Renal cortical epithelial cell (primary cell): ENCODE measurements at regions not wholly inside any gene's neighbourhood (a gene's known extent, or its start where the extent isn't known, plus 50 kb on each side); places are given as distances from the start of the nearest gene placed in this dataset.
"Not testable (repeated sequence)": the region's sequence is repeated elsewhere in the genome, so short reads cannot be mapped to it uniquely, and the experiment has no call there.

Experiments
- DNase-seq: peaks from one replicate; pipeline ENCODE4 v3.0.0-alpha.2; 2011; ENCODE audit warnings: low read depth

- no peak for DNase-seq
Measured at GRCh38 chr12:127448906-127449305, 818.1 kb upstream of the TMEM132C start.

- DNase-seq: no peak
Measured at GRCh38 chr12:127450826-127451225, 816.1 kb upstream of the TMEM132C start.

GRCh38 chr12:127455347-127456265 is 811.4 kb upstream of the TMEM132C start:
- no peak for DNase-seq

- DNase-seq: no peak
Measured at GRCh38 chr12:127457726-127458125, 809.2 kb upstream of the TMEM132C start.

- no peak for DNase-seq
Measured at GRCh38 chr12:127459166-127459565, 807.8 kb upstream of the TMEM132C start.

- DNase-seq: no peak
Measured at GRCh38 chr12:127459687-127460086, 807.3 kb upstream of the TMEM132C start.

GRCh38 chr12:127463237-127463636 is 803.7 kb upstream of the TMEM132C start:
- DNase-seq: no peak

GRCh38 chr12:127469331-127469730 is 797.6 kb upstream of the TMEM132C start:
- DNase-seq: no peak

- DNase-seq: no peak
Measured at GRCh38 chr12:127473766-127474165, 793.2 kb upstream of the TMEM132C start.

- DNase-seq: no peak
Measured at GRCh38 chr12:127479256-127479655, 787.7 kb upstream of the TMEM132C start.

- no peak for DNase-seq
Measured at GRCh38 chr12:127480775-127481314, 786.1 kb upstream of the TMEM132C start.

GRCh38 chr12:127482950-127483349 is 784.0 kb upstream of the TMEM132C start:
- DNase-seq: no peak

- DNase-seq: peak; percentile 40
Measured at GRCh38 chr12:127485528-127485927, 781.4 kb upstream of the TMEM132C start.

- DNase-seq: no peak
Measured at GRCh38 chr12:127487031-127487430, 779.9 kb upstream of the TMEM132C start.

- no peak for DNase-seq
Measured at GRCh38 chr12:127489061-127489460, 777.9 kb upstream of the TMEM132C start.

- no peak for DNase-seq
Measured at GRCh38 chr12:127494961-127495915, 771.7 kb upstream of the TMEM132C start.

GRCh38 chr12:127496255-127496654 is 770.7 kb upstream of the TMEM132C start:
- DNase-seq: no peak

GRCh38 chr12:127500512-127501035 is 766.4 kb upstream of the TMEM132C start:
- no peak for DNase-seq

- DNase-seq: no peak
Measured at GRCh38 chr12:127501916-127502315, 765.1 kb upstream of the TMEM132C start.

GRCh38 chr12:127503246-127503645 is 763.7 kb upstream of the TMEM132C start:
- DNase-seq: no peak

- not testable (repeated sequence) for DNase-seq
Measured at GRCh38 chr12:127503996-127504395, 763.0 kb upstream of the TMEM132C start.

GRCh38 chr12:127504874-127505273 is 762.1 kb upstream of the TMEM132C start:
- DNase-seq: no peak
